Vagina (tissue), 2 donors: ENCODE measurements at regions not wholly inside any gene's neighbourhood (a gene's known extent, or its start where the extent isn't known, plus 50 kb on each side); places are given as distances from the start of the nearest gene placed in this dataset.

ENCODE experiments used
- DNase-seq, 2 donors: peaks; one replicate each; pipeline ENCODE4 v3.0.0-alpha.2; 2017; ENCODE audit errors: extremely low spot score in 2 of 2
- H3K27ac ChIP-seq: fragments of 200-600 bp; sonication (generic); one replicate; pipeline ENCODE4 v1.5.1; 2019
- H3K27me3 ChIP-seq: fragments of 200-600 bp; sonication (generic); one replicate; pipeline ENCODE4 v1.5.1; 2019
- H3K36me3 ChIP-seq, 2 donors: fragments of 200-600 bp; sonication (generic); one replicate each; pipeline ENCODE4 v1.5.1; 2017 to 2019
- H3K4me1 ChIP-seq: fragments of 200-600 bp; sonication (generic); one replicate; pipeline ENCODE4 v1.5.1; 2019
- H3K4me3 ChIP-seq, 2 donors: fragments of 200-600 bp; sonication (generic); 1 replicate in 1 of 2; 2 replicates in 1 of 2; pipeline ENCODE4 v1.5.1; 2016 to 2019
- H3K9me3 ChIP-seq: fragments of 200-600 bp; sonication (generic); one replicate; pipeline ENCODE4 v1.5.1; 2019
- CTCF ChIP-seq, 3 experiments: fragments of 450-650 bp in 2 of 3; fragments of 200-600 bp in 1 of 3; sonication (generic) in 1 of 3; IDR thresholded peaks; one replicate each; pipeline ENCODE4 v1.5.1; 2017 to 2019; ENCODE audit warnings: antibody characterized with exemption in 3 of 3, mild to moderate bottlenecking in 2 of 3, moderate library complexity in 2 of 3
- POLR2A ChIP-seq, 2 donors: fragments of 450-650 bp; IDR thresholded peaks; one replicate each; pipeline ENCODE4 v1.6.1; 2017; ENCODE audit warnings: antibody characterized with exemption in 2 of 2, mild to moderate bottlenecking in 2 of 2, moderate library complexity in 2 of 2
- POLR2AphosphoS5 ChIP-seq, 2 donors: sonication (generic); formaldehyde crosslinking; IDR thresholded peaks; one replicate each; pipeline ENCODE4 v1.9.0; 2017; ENCODE audit warnings: antibody characterized with exemption in 2 of 2, mild to moderate bottlenecking in 2 of 2, low read depth in 1 of 2; ENCODE audit not compliant: insufficient read depth in 1 of 2
- intact Hi-C: fragments of 100-400 bp; cut with DNase I; formaldehyde crosslinking; loops from one replicate; pipeline ENCODE4 v1.15.1; 2023

GRCh38 chrX:145735036-145735435 is 82.6 kb upstream of the SLITRK2 start:
- H3K27me3 ChIP-seq = no peaks in the 10 kb centered on the region
- no peak overlapping the region for H3K27ac ChIP-seq
- TF ChIP-seq CTCF (IDR thresholded peaks at IDR 0.05) (no peak), POLR2A (IDR thresholded peaks at IDR 0.05) (no peak), POLR2AphosphoS5 (IDR thresholded peaks at IDR 0.05; ENCODE audit: insufficient read depth in 1 of 2, low read depth in 1 of 2) (no peak)
- no peaks in the 10 kb centered on the region for H3K36me3 ChIP-seq
- no peak for DNase-seq
- no peaks in the 10 kb centered on the region for H3K4me1 ChIP-seq
- H3K4me3 ChIP-seq = no peak overlapping the region
- no peaks in the 10 kb centered on the region for H3K9me3 ChIP-seq
- intact Hi-C loops = no loop called here

GRCh38 chrX:145751943-145752342 is 65.7 kb upstream of the SLITRK2 start:
- Histone ChIP-seq H3K27me3 (no peaks in the 10 kb centered on the region), H3K36me3 (no peaks in the 10 kb centered on the region), H3K27ac (no peak overlapping the region), H3K4me1 (no peaks in the 10 kb centered on the region), H3K4me3 (no peak overlapping the region), H3K9me3 (no peaks in the 10 kb centered on the region)
- DNase-seq = no peak
- TF ChIP-seq CTCF (IDR thresholded peaks at IDR 0.05) = no peak
- intact Hi-C loops = no loop called here
